COLO668 (cell line): ENCODE measurements at regions not wholly inside any gene's neighbourhood (a gene's known extent, or its start where the extent isn't known, plus 50 kb on each side); places are given as distances from the start of the nearest gene placed in this dataset.

Experiments used
- DNase-seq: peaks from one replicate; lab custom pipeline; 2025; ENCODE audit not compliant: unreplicated experiment; lab: John Stamatoyannopoulos, UW

DNA sequence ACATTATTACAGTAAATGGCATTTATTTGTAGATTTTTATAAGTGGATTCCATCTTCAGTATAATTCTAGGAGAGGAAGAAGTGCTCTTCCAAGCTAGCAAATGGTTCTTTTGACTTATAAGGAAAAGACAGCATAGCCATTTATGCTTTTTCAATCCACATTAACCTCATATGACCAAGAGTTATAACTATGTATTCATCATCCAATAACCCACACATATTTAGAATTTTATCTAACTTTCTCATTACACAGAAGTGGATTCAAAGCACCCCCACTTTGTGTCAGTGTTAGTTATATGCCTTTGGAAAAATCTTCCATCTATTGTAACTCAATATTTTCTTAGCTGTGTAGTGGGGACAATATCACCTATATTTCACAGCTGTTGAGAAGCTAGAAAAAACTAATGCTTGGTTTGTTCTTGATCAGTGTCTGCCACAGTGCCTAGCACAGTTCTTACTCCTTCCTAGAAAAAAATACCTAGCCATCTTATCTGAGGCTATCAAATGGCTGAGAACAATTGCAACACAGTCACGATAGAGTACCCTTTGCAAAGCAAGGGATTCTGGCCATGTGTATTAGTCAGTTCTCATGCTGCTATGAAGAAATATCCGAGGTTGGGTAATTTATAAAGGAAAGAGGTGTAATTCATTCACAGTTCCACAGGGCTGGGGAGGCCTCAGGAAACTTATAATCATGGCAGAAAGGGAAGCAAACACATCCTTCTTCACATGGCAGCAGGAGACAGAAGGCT lies 986.3 kb downstream of the TFAP2A start:
- DNase-seq: no peak

DNA sequence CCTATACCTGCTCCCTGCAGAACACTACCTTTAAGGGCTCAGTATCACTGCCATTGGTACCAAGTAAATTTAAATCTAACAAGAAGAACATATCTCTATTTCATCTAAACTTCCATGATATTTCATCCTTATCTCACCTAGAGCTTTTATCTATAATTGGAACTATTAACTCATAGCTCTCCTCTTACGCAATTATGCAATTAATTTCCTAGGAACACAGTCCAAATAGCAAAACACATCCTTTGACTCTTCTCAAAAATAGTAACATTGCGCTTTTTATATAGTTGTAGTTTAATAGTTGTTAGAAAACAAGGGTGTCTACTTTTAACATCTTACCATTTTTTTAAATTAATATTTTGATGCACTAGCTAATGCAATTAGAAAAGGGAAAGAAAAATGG lies 986.8 kb upstream of the SLC35B3 start:
- DNase-seq: no peak

DNA sequence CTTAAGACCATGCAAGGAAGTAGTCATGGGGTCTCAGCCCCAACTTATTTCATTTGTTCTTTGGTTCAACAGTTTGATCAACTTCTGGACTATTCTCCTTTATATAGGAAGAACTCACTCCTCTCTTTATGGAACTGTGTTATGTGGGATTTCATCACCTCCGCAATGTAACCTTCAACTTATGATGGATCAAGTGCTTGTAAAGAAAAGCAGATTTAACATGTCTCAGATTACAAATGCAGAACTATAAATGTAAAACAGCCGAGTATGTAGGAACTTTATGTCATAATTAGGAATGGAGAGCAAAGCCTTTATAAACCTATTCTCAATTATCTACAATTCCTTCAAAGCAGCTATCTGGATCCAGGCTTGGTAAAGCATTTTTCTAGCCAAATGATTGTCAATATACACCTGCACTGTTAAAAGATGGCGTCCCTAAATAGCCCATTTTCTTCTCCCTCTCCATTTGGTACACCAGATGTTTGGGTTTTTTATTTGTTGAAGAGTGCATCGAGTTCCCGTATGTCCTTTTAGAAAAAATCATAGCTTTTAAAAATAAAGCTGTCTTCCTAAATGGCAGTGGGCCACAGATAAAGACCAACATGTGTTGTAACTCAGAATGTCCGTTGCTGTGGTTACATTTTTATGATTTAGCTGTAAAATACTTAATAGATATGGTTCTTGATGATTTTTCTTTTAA lies 985.1 kb upstream of the SLC35B3 start:
- DNase-seq: no peak

DNA sequence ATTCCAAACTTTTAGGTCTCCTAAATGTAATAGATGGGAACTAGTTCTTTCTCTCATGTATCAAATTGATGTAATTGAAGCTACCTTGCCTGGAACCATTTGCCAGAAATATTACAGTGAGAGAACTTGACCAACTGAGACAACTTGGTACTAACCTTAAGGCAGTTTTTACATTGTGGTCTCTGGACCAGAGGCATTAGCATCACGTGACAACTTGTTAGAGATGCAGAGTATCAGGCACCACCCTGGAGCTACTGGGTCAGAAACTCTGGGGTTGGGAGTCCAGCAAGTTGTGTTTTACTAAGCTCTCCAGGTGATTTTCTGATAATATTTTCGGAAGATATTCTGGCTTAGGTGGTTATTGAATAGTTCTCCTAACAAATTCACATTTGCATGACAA lies 982.1 kb upstream of the SLC35B3 start:
- no peak for DNase-seq

DNA sequence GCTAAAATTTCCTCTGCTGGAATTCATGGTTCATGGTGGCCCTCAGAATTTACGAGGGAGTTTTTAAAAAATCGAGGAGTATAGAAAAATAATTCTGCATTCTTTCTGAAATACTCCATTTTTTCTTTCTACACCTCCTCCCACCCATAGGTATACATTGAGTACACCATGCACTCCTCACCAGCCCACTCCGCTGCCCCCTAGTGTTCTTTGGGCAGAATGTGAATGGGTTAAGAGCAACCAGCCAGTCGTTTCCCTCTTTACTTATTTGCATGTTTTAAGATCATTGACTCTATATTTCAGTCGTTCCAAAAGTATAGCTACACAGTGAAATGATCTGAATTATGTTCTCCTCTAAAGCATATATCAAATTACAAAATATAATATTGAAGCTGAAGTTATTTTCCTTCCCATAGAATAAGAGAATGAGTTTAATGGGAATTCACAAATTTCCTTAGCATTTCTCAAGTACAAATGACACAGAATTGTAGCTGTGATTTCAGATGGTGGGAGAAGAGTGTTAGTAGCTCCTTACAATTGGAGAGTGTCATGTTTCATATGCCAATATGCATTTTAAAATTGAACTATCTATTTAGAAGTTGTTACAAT lies 977.7 kb upstream of the SLC35B3 start:
- peak; percentile 24 for DNase-seq

DNA sequence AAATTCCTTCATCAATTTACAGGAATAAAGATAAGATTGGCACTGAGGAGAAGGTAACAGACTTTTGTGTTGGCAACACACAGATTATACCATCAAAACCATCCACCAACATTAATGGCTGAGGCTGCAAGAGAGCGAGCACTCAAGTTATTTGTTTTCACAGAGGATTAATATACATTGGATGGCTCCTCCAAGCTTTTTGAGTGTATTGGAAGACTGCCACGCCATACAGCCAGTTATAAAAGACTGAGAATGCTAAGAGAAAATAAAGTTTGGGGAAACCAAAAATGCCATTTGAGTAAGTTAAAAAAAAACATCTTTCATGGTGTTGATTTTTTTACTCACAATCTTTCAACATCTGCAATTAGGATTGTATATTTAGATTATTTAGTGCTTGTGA lies 973.8 kb upstream of the SLC35B3 start:
- no peak for DNase-seq

DNA sequence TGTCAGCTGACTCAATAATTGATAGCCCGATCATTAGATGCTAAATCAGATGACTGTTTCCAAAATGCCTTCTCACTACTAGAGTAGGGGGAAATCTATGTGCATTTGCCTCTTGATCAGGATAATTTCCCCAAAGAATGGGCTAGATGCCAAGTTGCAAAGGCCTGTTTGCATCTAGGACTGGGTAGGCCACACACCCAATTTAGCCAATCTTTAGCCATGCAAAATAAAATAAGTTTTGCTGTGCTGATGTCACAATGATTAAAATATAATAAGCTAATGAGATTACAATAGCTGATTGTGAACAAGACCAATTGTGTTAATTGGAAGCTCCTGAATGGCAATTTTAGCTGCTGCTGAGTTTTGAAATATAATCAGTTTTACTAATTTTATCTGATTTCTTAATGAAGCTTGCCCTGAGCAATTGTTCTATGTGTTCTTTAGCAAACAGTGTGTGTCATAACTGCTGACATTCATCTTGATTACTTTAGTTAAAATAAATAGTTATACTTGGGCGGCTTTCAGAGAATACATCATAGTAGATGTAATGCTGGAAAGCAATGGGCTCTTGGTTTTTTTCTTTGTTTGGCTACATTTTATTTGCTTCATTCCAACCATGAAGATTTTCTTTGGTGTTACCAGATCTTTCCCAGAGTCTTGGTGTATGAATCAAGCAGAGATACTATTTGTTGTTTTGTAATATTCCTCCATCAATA lies 973.2 kb upstream of the SLC35B3 start:
- DNase-seq: no peak

DNA sequence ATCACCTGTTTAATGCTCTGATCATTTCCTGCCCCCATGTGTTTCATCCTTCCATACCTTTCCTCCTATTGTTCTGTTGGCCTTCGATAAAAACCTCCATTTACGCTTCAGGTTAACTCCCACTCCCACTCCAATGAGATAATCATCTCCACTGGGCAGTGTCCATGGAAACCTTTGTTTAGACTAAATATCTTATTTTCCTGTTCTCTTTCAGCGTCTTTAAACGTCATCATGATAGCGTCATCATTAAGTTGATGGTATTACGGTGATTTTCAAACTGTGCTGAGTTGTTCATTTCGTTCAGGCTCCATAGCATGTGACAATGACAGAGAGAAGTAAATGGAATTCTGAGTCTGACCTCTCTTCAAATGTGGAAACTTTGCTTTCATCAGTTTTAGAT lies 970.5 kb upstream of the SLC35B3 start:
- no peak for DNase-seq

DNA sequence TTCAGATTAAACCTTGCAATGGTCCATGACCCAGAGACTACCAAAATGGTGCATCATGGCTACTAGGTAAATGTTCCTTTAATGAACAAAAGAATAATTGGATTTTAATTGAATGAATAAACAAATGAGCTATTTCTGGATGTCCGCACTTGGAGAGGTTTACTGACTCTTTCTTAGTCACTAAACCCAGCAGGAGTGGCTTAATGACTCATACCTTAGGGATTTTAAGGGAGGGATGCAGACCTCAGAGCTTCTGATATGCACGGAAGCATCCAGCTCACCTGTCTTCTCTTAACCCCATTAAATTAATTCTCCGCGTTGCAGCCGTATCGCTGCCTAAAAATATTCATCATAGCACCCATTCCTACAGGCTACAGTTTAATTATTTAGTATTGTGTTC lies 970.0 kb upstream of the SLC35B3 start:
- DNase-seq: no peak

DNA sequence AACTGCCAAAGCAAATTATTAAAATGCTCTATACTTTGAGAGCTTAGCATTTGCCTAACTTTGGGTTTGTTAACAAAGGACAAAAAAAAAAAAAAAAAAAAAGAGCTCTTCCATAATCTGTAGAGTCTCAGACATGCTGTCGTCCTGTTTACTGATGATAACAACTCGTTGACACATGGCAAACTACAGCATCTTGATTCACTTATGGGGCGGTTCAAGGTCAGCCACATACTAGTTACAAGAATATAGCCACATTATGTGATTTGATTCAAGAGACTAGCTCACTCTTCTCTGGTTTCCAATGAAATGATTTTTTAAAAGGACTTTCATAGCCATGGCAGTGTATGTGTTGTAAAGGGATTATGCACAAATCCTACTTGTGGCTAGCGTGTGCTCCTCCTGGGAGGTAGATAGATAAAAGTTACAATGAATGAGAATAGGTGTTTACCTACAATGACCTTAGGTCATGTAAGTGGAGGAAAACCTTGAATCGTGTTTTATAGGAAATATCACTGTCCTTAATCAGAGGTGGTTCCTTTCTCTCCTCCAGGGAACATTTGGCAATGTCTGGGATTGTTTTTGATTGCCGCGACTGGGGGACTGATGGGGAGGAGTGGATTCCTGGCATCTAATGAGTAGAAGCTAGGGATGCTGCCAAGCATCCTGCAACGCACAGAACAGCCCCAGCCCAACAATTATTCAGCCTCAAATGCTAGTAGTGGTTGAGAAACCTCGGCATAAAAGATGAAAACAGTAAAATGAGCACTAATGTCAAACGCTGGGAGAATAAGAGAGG lies 969.2 kb upstream of the SLC35B3 start:
- no peak for DNase-seq

DNA sequence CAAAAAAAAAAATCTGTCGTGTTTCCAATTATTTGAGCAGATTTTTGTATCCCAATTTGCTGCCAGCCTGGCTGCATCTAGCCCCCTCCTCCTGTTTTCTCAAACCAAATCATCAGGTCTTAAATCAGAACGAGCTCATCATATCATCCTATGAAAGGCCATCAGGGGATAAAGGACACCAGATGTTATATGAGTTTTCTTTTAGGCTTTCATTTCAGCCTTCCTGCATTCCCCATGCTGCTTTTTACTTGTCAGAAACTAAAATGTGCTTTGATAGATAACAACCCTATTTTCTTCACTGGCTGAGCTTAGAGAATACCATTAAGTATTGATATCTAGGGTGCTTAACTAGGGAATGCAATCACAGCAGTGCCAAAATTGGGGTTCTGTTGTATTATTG lies 968.4 kb upstream of the SLC35B3 start:
- no peak for DNase-seq

DNA sequence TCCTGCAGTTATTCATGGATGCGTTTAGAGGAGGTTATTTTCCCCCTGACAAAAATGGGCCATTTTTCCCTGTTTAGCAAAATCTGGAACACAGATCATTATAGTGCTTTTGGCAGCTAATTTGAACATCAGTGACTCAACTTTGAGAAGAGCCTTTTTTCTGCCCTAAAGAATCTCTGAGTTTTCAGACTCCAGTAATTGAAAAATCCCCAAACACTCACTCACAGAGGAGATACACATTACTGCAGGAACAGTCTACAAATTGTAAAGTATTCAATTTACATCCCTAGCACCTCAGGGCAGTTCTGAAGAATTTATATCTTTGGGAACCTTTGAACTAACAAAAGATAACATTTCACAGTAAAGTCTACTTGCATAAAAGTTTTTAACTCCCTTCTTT lies 966.6 kb upstream of the SLC35B3 start:
- DNase-seq: no peak

DNA sequence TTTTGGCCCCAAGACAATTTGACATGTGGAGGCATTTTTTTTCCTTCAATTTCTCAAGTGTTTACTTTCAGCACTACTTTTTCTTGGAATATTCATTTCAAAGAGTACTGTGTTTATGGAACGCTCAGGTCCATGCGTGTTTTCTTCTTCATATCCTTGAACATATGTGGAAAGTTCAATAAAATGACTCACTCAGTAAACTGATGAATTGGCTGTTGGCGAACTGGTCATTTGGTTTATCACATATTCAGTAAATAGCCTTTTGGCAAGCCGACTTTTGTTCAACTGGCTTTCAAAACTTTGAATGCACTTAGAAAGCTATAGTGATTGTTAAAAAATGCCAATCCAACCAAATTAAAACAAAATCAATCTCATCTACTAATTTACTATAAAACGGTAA lies 964.6 kb upstream of the SLC35B3 start:
- no peak for DNase-seq

DNA sequence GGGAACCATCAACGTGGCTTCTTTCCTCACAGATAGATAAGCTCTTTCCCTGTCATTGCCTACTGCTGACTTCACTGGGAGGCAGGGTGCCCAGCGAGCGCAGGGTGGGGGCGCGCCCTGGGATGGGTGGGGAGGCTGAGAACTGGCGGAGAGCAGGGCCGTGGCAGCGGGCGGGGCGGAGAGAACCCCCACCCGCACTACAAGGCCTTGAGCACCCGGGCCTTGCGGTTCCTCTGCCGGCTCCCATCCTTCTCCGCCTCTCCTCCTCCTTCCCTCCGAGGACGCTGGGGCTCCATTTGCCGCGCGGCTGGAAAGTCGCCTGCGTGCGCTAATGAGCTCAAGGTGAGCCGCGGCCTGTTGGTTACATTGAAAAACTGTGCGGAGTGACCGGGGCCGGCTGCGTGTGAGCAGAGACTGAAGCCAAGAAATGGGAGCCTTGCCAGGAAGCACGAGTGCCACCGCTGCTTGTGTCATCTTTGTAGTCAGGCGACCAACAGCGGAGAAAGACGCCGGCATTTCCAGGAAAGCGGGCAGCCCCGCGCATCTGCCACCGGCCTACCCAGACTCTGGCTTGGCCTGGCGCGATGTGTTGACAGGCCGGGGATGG lies 963.5 kb upstream of the SLC35B3 start:
- no peak for DNase-seq

DNA sequence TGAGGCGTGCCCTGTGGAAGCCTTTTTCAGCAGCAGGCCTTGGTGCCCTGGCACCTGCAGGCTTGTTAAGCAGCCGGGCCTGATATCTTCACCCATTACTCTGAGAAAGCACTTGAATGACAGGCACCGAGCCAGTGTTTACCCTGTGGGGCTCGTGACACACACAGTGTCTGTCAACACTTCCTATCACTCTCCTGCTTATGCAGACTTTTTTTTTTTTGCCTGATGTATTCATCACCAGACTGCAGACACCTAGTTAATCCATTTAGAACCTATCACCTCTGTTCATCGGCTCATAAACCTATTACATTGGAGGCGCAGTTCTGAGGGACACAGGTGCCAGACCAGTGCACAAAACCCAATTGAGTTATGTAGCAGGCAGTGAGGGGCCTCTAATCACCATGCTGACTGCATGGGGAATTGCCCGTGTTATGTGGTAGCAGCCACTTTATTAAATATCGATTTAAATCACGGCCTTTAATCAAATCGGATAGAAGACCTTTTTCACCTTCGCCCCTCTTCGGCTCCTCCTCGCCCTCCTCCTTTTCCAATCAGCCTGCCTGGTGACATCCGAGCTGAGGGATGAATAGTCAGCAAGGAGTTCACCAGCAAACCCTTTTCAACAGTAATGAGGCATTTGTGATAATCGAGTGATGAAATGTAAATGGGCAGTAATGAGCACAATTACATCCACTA lies 962.9 kb upstream of the SLC35B3 start:
- peak; percentile 74 for DNase-seq

DNA sequence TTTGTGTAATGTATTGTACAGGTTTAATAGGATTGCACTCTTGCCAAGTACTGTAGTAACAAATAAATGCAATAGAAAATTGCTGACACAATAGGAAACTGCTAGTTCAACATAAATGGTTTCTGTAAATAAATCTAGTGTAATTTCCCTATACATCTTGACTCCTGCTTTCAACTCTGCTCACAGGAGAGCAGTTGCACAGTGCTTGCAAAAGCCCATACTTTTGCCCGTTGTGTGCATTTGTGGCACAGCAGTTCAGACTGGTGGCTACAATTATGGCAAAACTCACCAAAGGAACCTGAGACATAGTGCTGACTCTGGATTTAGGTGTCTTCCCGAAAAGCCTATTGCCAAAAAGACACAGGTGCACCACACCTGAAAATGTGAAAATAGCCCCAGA lies 953.3 kb upstream of the SLC35B3 start:
- no peak for DNase-seq

DNA sequence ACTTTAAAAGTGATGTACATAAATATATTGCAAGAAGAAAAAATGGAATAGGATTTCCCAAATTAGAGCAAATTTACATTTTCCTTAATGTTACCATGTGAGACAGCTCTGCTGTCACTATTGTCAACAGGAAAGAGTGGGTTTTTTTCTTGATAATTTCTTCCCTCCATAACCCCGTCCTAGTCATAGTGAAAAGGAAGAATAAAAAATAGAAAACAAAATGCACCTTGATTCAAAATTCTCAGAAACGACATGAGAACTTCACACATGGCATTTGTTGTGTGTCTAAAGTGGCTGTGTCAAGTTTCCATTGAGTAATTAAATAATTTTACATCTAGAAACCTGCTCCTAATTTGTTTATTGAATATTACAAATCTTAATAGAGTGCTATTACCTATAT lies 945.2 kb upstream of the SLC35B3 start:
- no peak for DNase-seq

DNA sequence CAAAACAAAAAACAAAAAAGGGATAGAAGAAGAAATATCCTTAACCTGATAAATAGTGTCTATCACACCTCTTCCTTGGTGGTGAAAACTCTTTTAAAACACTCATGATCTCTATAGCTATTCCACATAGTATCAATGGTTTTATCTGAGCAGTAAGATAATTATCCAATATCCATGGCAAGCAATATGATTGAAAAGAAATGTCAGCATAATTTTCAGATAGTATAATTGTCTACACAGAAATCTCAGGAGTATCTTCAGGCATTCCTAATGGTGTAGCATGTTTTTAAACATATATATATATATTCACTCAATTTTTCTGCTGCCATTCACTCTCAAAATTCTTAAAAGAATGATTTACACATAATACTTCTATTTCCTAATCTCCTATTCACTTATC lies 938.0 kb upstream of the SLC35B3 start:
- DNase-seq: no peak

DNA sequence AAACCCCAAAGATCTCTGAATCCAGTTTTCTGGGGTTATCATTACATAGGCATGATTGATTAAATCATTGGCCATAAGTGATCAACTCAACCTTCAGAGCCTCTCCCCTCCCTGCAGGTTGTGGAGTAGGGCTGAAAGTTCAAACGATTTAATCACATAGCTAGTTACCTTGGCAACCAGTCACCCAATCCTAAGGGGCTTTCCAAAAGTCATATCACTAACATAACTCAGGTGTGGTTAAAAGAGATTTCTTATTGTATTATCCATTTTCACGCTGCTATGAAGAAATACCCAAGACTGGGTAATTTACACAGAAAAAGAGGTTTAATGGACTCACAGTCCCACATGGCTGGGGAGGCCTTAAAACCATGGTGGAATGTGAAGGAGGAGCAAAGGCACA lies 935.1 kb upstream of the SLC35B3 start:
- no peak for DNase-seq

DNA sequence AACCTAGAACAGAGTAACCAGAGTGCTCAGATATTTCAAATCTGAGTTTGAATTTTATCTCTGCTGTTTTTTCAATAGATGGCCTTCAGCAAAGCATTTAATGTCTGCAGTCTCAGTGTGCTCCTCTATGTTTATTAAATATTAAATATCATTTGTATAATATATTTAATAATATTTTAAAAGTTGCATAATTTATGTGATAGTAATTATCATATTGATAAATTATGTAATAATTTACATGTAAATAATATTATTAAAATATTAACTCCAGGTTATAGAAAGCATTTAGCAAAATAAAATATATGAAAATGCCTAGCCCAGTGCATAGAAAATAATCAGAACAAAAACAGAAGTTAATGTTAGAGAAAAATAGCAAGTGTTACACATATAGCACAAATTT lies 930.0 kb upstream of the SLC35B3 start:
- DNase-seq: no peak
